MM.1S (cell line): ENCODE measurements at regions not wholly inside any gene's neighbourhood (a gene's known extent, or its start where the extent isn't known, plus 50 kb on each side); places are given as distances from the start of the nearest gene placed in this dataset.
"Not testable (repeated sequence)": the region's sequence is repeated elsewhere in the genome, so short reads cannot be mapped to it uniquely, and the experiment has no call there.

Source experiments
- EZH2 ChIP-seq: fragments of 300-600 bp; sonication (generic); optimal IDR thresholded peaks from 2 replicates; pipeline ENCODE3; 2017; ENCODE audit warnings: low read depth, mild to moderate bottlenecking, antibody characterized with exemption, low read length, mixed read lengths
- EZH2phosphoT487 ChIP-seq: fragments of 300-600 bp; sonication (generic); IDR thresholded peaks from 2 replicates; pipeline ENCODE4 v1.6.1; 2018; ENCODE audit warnings: antibody characterized with exemption, low read length
- TF ChIP-seq, protein P1 (sequence below): fragments of 300-600 bp; sonication (generic); IDR thresholded peaks from 2 replicates; pipeline ENCODE4 v1.5.1; 2016; ENCODE audit warnings: antibody characterized with exemption, low read length, mixed read lengths

DNA sequence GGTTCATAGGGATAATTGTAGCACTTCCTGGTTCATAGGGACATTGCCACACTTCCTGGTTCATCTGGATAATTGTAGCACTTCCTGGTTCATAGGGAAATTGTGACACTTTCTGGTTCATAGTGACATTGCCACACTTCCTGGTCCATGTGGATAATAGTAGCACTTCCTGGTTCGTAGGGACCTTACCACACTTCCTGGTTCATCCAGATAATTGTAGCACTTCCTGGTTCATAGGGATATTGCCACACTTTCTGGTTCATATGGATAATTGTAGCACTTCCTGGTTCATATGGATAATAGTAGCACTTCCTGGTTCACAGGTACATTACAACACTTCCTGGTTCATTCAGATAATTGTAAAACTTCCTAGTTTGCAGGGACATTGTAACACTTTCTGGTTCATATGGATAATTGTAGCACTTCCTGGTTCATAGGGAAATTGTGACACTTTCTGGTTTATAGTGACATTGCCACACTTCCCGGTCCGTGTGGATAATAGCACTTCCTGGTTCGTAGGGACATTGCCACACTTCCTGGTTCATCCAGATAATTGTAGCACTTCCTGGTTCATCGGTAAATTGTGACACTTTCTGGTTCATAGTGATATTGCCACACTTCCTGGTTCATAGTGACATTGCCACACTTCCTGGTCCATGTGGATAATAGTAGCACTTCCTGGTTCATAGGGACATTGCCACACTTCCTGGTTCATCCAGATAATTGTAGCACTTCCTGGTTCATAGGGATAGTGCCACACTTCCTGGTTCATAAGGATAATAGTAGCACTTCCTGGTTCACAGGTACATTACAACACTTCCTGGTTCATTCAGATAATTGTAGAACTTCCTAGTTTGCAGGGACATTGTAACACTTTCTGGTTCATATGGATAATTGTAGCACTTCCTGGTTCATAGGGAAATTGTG, 60.8 kb upstream of the CD99 start:
- TF ChIP-seq EZH2phosphoT487, EZH2: not testable (repeated sequence)
- TF ChIP-seq, protein P1, sequence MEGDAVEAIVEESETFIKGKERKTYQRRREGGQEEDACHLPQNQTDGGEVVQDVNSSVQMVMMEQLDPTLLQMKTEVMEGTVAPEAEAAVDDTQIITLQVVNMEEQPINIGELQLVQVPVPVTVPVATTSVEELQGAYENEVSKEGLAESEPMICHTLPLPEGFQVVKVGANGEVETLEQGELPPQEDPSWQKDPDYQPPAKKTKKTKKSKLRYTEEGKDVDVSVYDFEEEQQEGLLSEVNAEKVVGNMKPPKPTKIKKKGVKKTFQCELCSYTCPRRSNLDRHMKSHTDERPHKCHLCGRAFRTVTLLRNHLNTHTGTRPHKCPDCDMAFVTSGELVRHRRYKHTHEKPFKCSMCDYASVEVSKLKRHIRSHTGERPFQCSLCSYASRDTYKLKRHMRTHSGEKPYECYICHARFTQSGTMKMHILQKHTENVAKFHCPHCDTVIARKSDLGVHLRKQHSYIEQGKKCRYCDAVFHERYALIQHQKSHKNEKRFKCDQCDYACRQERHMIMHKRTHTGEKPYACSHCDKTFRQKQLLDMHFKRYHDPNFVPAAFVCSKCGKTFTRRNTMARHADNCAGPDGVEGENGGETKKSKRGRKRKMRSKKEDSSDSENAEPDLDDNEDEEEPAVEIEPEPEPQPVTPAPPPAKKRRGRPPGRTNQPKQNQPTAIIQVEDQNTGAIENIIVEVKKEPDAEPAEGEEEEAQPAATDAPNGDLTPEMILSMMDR = not testable (repeated sequence)
